SH-SY5Y (cell line): ENCODE measurements at regions not wholly inside any gene's neighbourhood (a gene's known extent, or its start where the extent isn't known, plus 50 kb on each side); places are given as distances from the start of the nearest gene placed in this dataset.

ENCODE experiments used
- GATA2 ChIP-seq: IDR thresholded peaks from 2 replicates; pipeline ENCODE4 v1.6.1; 2011; ENCODE audit warnings: mild to moderate bottlenecking, low read depth, low read length
- GATA3 ChIP-seq: IDR thresholded peaks from 2 replicates; pipeline ENCODE4 v1.6.1; 2011; ENCODE audit warnings: low read depth, mild to moderate bottlenecking, low read length, moderate library complexity

- TF ChIP-seq GATA3: no peak
- TF ChIP-seq GATA2: no peak
Observed at GRCh38 chr6:119587537-119587936, 238.0 kb upstream of the MAN1A1 start.
